Activated T-cell treated with anti-CD3 and anti-CD28 coated beads, Interleukin-2, amount 50 U/mL, for 72 hours (primary cell): ENCODE measurements at regions not wholly inside any gene's neighbourhood (a gene's known extent, or its start where the extent isn't known, plus 50 kb on each side); places are given as distances from the start of the nearest gene placed in this dataset.

Experiments
- ATAC-seq, 2 donors: fragments of 150-1000 bp; cut with Tn5 transposase; replicated peaks in 1 of 2; 2 replicates each; pipeline ENCODE4 v1.10.0; 2021; ENCODE audit warnings: moderate library complexity in 2 of 2, mild to moderate bottlenecking in 1 of 2
- DNase-seq, 2 donors: peaks; one replicate each; pipeline ENCODE4 v3.0.0; 2021 to 2022; ENCODE audit warnings: mixed read lengths in 1 of 2
- H3K27ac Mint-ChIP-seq: one replicate; pipeline ENCODE4 v1.8.0; 2022; ENCODE audit warnings: mild to moderate bottlenecking, moderate library complexity, mixed read lengths
- H3K27me3 Mint-ChIP-seq: one replicate; pipeline ENCODE4 v1.8.0; 2022; ENCODE audit warnings: low read depth, mixed read lengths
- H3K36me3 Mint-ChIP-seq, 2 donors: one replicate each; pipeline ENCODE4 v1.8.0; 2022; ENCODE audit warnings: mixed read lengths in 2 of 2, mild to moderate bottlenecking in 1 of 2; ENCODE audit not compliant: insufficient read depth in 2 of 2
- H3K4me1 Mint-ChIP-seq: one replicate; pipeline ENCODE4 v1.8.0; 2022; ENCODE audit warnings: low read depth, mixed read lengths
- H3K4me3 Mint-ChIP-seq, 2 donors: one replicate each; pipeline ENCODE4 v1.8.0; 2022; ENCODE audit warnings: mild to moderate bottlenecking in 2 of 2, mixed read lengths in 2 of 2, moderate library complexity in 2 of 2
- H3K9me3 Mint-ChIP-seq, 2 donors: one replicate each; pipeline ENCODE4 v1.8.0; 2022; ENCODE audit warnings: mixed read lengths in 2 of 2

- DNase-seq (no peak), ATAC-seq (no peak)
- Mint-ChIP-seq H3K9me3 (peaks cover 4 to 8% of the 10 kb centered on the region in 2 donors), H3K27ac (no peak overlapping the region), H3K4me3 (no peak overlapping the region), H3K4me1 (no peaks in the 10 kb centered on the region), H3K36me3 (peaks cover 1 to 2% of the 10 kb centered on the region in 2 donors), H3K27me3 (no peaks in the 10 kb centered on the region)
Measured at GRCh38 chr2:116877944-116878343, 936.5 kb upstream of the DDX18 start.

- Mint-ChIP-seq H3K4me3 (no peak overlapping the region), H3K4me1 (no peaks in the 10 kb centered on the region), H3K36me3 (no peaks in the 10 kb centered on the region), H3K27ac (no peak overlapping the region), H3K27me3 (no peaks in the 10 kb centered on the region), H3K9me3 (peaks cover 2 to 4% of the 10 kb centered on the region in 2 donors)
- no peak for ATAC-seq
- DNase-seq, result no peak
Measured at GRCh38 chr2:116879650-116880160, 934.8 kb upstream of the DDX18 start.

DNA sequence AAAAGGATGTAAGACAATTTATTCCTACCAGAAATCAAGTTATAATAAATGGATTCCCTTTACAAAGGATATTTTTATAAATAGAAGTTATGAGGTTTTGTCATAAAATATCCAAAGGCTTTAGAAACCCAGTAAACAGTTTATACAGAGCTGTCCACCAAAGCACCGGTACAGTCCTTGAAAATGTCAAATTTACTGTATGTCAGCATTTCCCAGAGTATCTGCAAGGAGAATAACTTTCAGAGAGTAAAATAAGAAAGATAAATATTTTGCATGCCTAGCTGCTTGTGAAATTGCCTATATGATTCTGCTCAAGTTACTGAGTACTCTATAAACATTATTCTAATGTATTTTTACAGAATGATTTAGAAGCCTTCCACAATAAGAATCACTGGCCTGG, 923.3 kb upstream of the DDX18 start:
- H3K4me1 Mint-ChIP-seq, result no peaks in the 10 kb centered on the region
- ATAC-seq, result no peak

GRCh38 chr2:116911540-116911939, 903.0 kb upstream of the DDX18 start:
- Mint-ChIP-seq H3K27me3 (no peaks in the 10 kb centered on the region), H3K4me3 (no peak overlapping the region), H3K4me1 (no peaks in the 10 kb centered on the region), H3K27ac (no peak overlapping the region), H3K9me3 (peaks cover 4 to 11% of the 10 kb centered on the region in 2 donors), H3K36me3 (no peaks in the 10 kb centered on the region)
- ATAC-seq, result no peak
- DNase-seq, result no peak

More for the DNA sequence above, 923.3 kb upstream of the DDX18 start:
- no peak for DNase-seq
- Mint-ChIP-seq H3K36me3 (peaks cover 0 to 2% of the 10 kb centered on the region in 2 donors), H3K27ac (no peak overlapping the region), H3K27me3 (no peaks in the 10 kb centered on the region), H3K4me3 (no peak overlapping the region), H3K9me3 (peaks cover 10 to 11% of the 10 kb centered on the region in 2 donors)

GRCh38 chr2:116915673-116916072, 898.8 kb upstream of the DDX18 start:
- Mint-ChIP-seq H3K4me1 (no peaks in the 10 kb centered on the region), H3K4me3 (no peak overlapping the region), H3K9me3 (peaks cover 4 to 9% of the 10 kb centered on the region in 2 donors), H3K27ac (no peak overlapping the region), H3K27me3 (no peaks in the 10 kb centered on the region), H3K36me3 (no peaks in the 10 kb centered on the region)
- ATAC-seq (no peak), DNase-seq (no peak)

- Mint-ChIP-seq H3K4me1 (no peaks in the 10 kb centered on the region), H3K4me3 (no peak overlapping the region), H3K36me3 (no peaks in the 10 kb centered on the region), H3K27ac (no peak overlapping the region), H3K9me3 (peaks cover 4 to 9% of the 10 kb centered on the region in 2 donors), H3K27me3 (no peaks in the 10 kb centered on the region)
- ATAC-seq, result no peak
- no peak for DNase-seq
Measured at GRCh38 chr2:116917196-116917595, 897.3 kb upstream of the DDX18 start.

DNA sequence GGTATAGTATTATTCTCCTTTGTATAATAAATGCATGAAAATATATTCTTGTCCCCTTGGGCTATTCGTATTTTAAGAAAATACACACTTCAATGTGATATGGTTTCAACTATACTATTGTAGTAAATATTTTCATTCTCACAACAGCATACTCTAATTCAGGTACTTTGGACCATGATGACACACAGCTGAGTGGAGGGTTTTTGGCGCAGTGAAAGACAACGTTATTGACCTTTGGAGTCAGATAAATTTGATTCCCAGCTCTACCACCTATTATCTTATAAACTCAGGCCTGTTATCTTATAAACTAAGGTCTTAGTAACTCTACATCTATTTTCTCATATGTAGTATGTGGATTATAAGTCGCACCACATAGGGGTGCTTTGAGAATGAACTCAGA, 895.9 kb upstream of the DDX18 start:
- Mint-ChIP-seq H3K27me3 (no peaks in the 10 kb centered on the region), H3K4me1 (no peaks in the 10 kb centered on the region), H3K36me3 (no peaks in the 10 kb centered on the region), H3K27ac (no peak overlapping the region), H3K9me3 (peaks cover 0 to 5% of the 10 kb centered on the region in 2 donors), H3K4me3 (no peak overlapping the region)
- ATAC-seq, result no peak
- DNase-seq, result no peak

GRCh38 chr2:116922414-116922813, 892.1 kb upstream of the DDX18 start:
- Mint-ChIP-seq H3K36me3 (no peaks in the 10 kb centered on the region), H3K27me3 (no peaks in the 10 kb centered on the region), H3K4me1 (no peaks in the 10 kb centered on the region), H3K9me3 (peaks cover 3 to 8% of the 10 kb centered on the region in 2 donors), H3K4me3 (no peak overlapping the region), H3K27ac (no peak overlapping the region)
- ATAC-seq (no peak), DNase-seq (no peak)

- no peak overlapping the region for H3K27ac Mint-ChIP-seq
- DNase-seq (no peak), ATAC-seq (no peak)
- no peaks in the 10 kb centered on the region for H3K4me1 Mint-ChIP-seq
- peaks cover 7 to 11% of the 10 kb centered on the region in 2 donors for H3K9me3 Mint-ChIP-seq
- H3K4me3 Mint-ChIP-seq, result no peak overlapping the region
- no peaks in the 10 kb centered on the region for H3K27me3 Mint-ChIP-seq
- peaks cover 0 to 3% of the 10 kb centered on the region in 2 donors for H3K36me3 Mint-ChIP-seq
Measured at GRCh38 chr2:116924509-116924908, 890.0 kb upstream of the DDX18 start.

DNA sequence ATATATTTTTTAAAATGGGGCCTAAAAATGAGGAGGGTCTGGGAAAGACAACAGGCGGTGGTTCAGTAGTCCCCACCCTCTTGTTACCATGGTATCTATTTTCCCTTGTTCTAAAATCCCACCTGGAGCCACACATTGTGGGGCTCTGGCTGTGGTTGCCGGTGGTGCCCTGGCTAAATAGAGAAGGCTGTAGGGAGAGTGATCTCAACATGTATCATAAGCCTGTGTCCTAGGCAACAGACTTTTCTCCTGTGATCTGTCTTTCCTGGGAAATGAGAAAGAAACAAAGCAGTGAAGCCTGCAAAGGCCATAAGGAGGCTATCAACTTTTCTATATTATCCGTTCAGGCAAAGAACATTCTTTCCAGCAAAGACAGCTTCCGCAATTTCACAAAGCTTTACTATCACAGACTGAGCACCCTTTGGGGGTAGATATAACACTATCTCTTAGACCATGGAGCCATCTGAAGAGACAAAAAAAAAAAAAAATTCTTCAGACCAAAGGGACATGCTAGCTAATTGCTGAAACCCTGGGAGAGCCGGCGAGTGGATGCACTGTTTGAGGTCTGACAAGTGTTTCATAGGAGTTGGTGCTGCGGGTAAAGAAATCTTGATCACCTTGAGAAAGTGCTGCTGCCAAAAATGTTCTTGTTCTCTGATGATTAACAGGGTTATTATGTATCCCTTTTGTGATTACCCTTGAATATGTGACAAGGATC, 879.2 kb upstream of the DDX18 start:
- Mint-ChIP-seq H3K36me3 (no peaks in the 10 kb centered on the region), H3K4me3 (no peak overlapping the region), H3K27me3 (no peaks in the 10 kb centered on the region), H3K27ac (no peak overlapping the region), H3K9me3 (peaks cover 5 to 7% of the 10 kb centered on the region in 2 donors), H3K4me1 (no peaks in the 10 kb centered on the region)
- no peak for ATAC-seq
- DNase-seq, result no peak

DNA sequence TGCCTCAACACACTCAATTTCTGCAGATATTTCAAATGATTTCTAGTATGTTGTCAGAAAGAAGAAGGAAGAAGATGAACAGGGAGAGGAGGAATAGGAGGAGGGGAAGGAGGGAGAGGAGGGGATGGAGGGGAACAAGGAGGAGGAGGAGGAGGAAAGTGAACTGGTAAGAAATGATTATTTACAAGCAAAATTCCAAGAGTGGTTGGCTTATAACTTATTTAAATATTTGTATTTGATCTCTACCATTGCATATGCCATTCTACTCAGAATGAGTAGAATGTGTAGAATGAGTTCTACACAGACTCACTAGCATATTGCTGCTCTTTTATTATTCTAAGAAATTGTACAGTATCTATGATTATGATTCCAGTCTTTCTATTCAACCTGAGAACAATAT, 866.2 kb upstream of the DDX18 start:
- DNase-seq (no peak), ATAC-seq (no peak)
- Mint-ChIP-seq H3K36me3 (no peaks in the 10 kb centered on the region), H3K4me1 (no peaks in the 10 kb centered on the region), H3K27ac (no peak overlapping the region), H3K9me3 (peaks cover 4 to 9% of the 10 kb centered on the region in 2 donors), H3K4me3 (no peak overlapping the region), H3K27me3 (no peaks in the 10 kb centered on the region)

DNA sequence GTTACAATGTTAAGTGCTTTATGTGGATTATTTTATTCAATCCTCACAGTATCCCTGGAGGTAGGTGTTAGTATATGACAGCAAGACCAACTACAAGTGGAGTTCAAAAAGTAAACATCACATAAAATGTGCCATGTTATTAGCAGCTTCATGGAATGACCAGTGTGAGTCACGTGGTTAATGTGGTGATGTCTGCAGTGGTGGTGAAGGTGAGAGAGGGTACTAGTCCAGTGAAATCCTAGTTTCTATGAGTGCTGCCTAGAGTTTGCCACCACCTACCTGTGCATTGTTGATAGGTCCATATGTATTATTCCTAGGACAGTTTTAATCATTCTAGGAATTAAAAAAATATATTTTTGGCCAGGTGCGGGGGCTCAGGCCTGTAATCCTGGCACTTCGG, 865.2 kb upstream of the DDX18 start:
- no peak for ATAC-seq
- DNase-seq, result no peak
- Mint-ChIP-seq H3K9me3 (peaks cover 7 to 11% of the 10 kb centered on the region in 2 donors), H3K27me3 (no peaks in the 10 kb centered on the region), H3K36me3 (no peaks in the 10 kb centered on the region), H3K4me1 (no peaks in the 10 kb centered on the region), H3K4me3 (no peak overlapping the region), H3K27ac (no peak overlapping the region)

DNA sequence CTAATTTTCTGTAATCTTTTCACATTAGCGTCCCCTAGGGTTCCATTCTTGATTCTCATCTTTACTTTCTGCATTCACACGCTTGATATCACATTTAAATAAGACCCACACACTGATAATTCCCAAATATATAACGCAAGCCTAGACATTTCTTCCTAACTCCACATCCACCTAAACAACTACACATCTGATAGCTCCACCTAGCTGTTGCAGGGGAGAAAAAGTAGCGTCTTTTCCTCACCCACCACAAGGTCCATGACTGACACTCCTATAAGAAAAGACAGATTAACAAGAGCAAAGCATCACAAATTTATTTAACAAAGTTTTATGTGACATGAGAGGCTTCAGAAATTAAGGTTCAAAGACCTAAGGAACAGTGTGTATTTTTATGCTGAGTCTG, 862.2 kb upstream of the DDX18 start:
- no peak overlapping the region for H3K4me3 Mint-ChIP-seq
- H3K36me3 Mint-ChIP-seq, result no peaks in the 10 kb centered on the region
- DNase-seq (no peak), ATAC-seq (no peak)
- H3K27ac Mint-ChIP-seq, result no peak overlapping the region
- no peaks in the 10 kb centered on the region for H3K27me3 Mint-ChIP-seq
- H3K4me1 Mint-ChIP-seq, result no peaks in the 10 kb centered on the region
- peaks cover 9 to 14% of the 10 kb centered on the region in 2 donors for H3K9me3 Mint-ChIP-seq

DNA sequence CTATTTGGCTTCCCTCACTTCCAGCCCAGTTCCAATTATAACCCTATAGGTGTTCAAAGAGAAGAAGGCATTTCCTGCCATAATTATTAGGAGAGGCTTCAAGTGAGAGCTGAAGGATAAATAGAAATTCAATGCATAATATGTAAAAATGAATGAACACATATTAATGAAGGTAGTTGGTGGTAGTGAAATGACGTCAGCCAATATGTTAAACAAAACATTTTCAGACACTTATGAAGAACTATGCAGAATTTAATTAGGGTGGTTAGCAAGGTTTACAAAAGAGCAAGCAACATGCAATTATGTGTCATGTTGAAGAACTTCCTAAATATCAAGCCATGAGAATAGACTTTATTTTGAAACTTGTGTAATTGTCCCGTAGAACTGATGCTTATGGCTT, 858.8 kb upstream of the DDX18 start:
- Mint-ChIP-seq H3K9me3 (peaks cover 10 to 18% of the 10 kb centered on the region in 2 donors), H3K27ac (no peak overlapping the region)

More for the DNA sequence above, 858.8 kb upstream of the DDX18 start:
- no peak for DNase-seq
- no peak overlapping the region for H3K4me3 Mint-ChIP-seq
- ATAC-seq, result no peak
- no peaks in the 10 kb centered on the region for H3K36me3 Mint-ChIP-seq
- H3K4me1 Mint-ChIP-seq, result no peaks in the 10 kb centered on the region
- H3K27me3 Mint-ChIP-seq, result no peaks in the 10 kb centered on the region
